ENCODE measurements at regions not wholly inside any gene's neighbourhood (a gene's known extent, or its start where the extent isn't known, plus 50 kb on each side); places are given as distances from the start of the nearest gene placed in this dataset.
A peak's percentile ranks its signal among the peaks of the same experiment; 100 is the strongest.

GRCh38 chr11:10358696-10359095, 53.8 kb downstream of the ADM start:
- DNase-seq (ENCODE audit: low read depth in 2 of 2) = no peak

GRCh38 chr11:10359171-10359570, 54.3 kb downstream of the ADM start:
- DNase-seq (ENCODE audit: low read depth in 2 of 2) = no peak

- no peak for DNase-seq (ENCODE audit: low read depth in 2 of 2)
Observed at GRCh38 chr11:10360835-10361234, 56.0 kb downstream of the ADM start.

GRCh38 chr11:10365045-10365444, 60.2 kb downstream of the ADM start:
- DNase-seq (ENCODE audit: low read depth in 2 of 2) = no peak

- DNase-seq (ENCODE audit: low read depth in 2 of 2) = peak; percentile 51 to 53
Observed at GRCh38 chr11:10366568-10367331, 61.9 kb downstream of the ADM start.

GRCh38 chr11:10371926-10372641, 67.2 kb downstream of the ADM start:
- no peak for DNase-seq (ENCODE audit: low read depth in 2 of 2)

- no peak for DNase-seq (ENCODE audit: low read depth in 2 of 2)
Observed at GRCh38 chr11:10373340-10373739, 68.5 kb downstream of the ADM start.

- DNase-seq (ENCODE audit: low read depth in 2 of 2) = no peak
Observed at GRCh38 chr11:10373929-10374328, 69.1 kb downstream of the ADM start.

- no peak for DNase-seq (ENCODE audit: low read depth in 2 of 2)
Observed at GRCh38 chr11:10374386-10374785, 69.5 kb downstream of the ADM start.

GRCh38 chr11:10375280-10375971, 70.6 kb downstream of the ADM start:
- DNase-seq (ENCODE audit: low read depth in 2 of 2) = no peak

GRCh38 chr11:10376061-10376460, 71.2 kb downstream of the ADM start:
- DNase-seq (ENCODE audit: low read depth in 2 of 2) = no peak

GRCh38 chr11:10377183-10377582, 72.3 kb downstream of the ADM start:
- DNase-seq (ENCODE audit: low read depth in 2 of 2) = no peak

- no peak for DNase-seq (ENCODE audit: low read depth in 2 of 2)
Observed at GRCh38 chr11:10378362-10378761, 73.5 kb downstream of the ADM start.

- no peak for DNase-seq (ENCODE audit: low read depth in 2 of 2)
Observed at GRCh38 chr11:10379022-10379421, 74.1 kb downstream of the ADM start.

- no peak for DNase-seq (ENCODE audit: low read depth in 2 of 2)
Observed at GRCh38 chr11:10379426-10379825, 74.6 kb downstream of the ADM start.

- no peak for DNase-seq (ENCODE audit: low read depth in 2 of 2)
Observed at GRCh38 chr11:10379871-10380568, 75.0 kb upstream of the AMPD3 start.

GRCh38 chr11:10380921-10381320, 74.1 kb upstream of the AMPD3 start:
- DNase-seq (ENCODE audit: low read depth in 2 of 2) = no peak

- DNase-seq (ENCODE audit: low read depth in 2 of 2) = no peak
Observed at GRCh38 chr11:10381736-10382135, 73.3 kb upstream of the AMPD3 start.

- DNase-seq (ENCODE audit: low read depth in 2 of 2) = no peak
Observed at GRCh38 chr11:10382518-10382917, 72.5 kb upstream of the AMPD3 start.

GRCh38 chr11:10385696-10386095, 69.4 kb upstream of the AMPD3 start:
- DNase-seq (ENCODE audit: low read depth in 2 of 2) = no peak

GRCh38 chr11:10386361-10386760, 68.7 kb upstream of the AMPD3 start:
- no peak for DNase-seq (ENCODE audit: low read depth in 2 of 2)

- DNase-seq (ENCODE audit: low read depth in 2 of 2) = no peak
Observed at GRCh38 chr11:10386861-10387205, 68.2 kb upstream of the AMPD3 start.

All from activated CD4-positive, alpha-beta T cell treated with anti-CD3 and anti-CD28 coated beads for 24 hours (primary cell).